H4 (cell line): ENCODE measurements at regions not wholly inside any gene's neighbourhood (a gene's known extent, or its start where the extent isn't known, plus 50 kb on each side); places are given as distances from the start of the nearest gene placed in this dataset.

ENCODE experiments used
- DNase-seq: peaks from one replicate; pipeline ENCODE4 v3.0.0-alpha.2; 2015; ENCODE audit warnings: low spot score

- DNase-seq = no peak
Measured at GRCh38 chr4:110886856-110887255, 264.0 kb upstream of the PITX2 start.

DNA sequence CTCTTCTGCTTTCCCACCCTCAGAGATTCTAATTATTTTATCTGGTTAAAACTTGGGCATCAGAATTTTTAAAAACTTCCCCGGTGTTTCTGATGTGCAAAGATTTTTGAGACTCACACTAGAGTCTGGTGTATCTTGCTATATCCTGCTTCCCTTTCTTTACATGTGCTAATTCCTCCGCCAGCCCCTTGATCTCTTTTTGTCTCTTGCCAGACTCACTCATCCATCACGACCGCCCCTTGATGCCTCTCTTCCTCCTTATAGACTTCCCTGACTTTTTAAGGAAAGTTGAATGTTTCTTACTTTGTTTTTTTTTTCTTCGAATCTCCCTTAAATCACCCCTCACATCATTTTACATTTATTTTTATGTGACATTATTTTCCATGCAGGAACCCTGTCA is 274.9 kb upstream of the PITX2 start:
- no peak for DNase-seq

DNA sequence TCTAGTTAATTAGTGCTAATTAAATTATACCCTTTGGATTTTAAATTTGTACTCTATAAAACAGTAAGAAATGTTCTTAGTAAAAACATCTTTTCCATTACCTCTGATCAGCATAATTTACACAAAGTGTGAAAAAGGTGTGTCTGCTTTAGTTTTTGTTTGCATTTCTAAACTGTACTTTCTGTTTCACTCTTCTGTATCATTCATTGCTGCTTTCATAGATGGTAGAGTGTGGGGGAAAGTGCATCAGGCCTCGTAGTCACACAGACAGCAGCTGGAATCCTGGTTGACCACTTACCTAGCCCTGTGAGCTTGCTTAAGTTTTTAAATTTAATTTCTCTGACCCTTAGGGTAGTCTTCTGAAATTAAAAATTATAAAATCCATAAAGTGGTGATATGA is 275.4 kb upstream of the PITX2 start:
- DNase-seq = no peak

GRCh38 chr4:110900213-110900769 is 277.4 kb upstream of the PITX2 start:
- no peak for DNase-seq

DNA sequence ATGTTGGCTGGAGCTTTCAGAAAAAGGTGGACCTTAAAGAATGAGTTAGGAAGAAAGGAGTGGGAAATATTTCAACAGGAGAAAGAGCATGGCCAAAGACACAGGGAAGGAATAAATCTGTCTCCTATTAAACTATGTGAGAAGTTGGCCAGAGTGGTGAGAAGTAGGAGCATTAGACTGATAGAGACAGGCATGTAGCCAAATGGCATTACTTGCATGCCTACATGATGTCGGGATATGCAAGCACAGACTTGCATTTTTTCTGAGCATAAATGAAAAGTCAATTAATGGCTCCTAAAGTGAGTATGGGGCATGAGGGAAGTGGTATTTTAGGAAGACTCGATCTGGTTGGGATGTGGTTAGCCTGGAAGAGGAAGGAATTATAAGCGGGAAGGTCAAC is 279.6 kb upstream of the PITX2 start:
- peak; percentile 27 for DNase-seq

GRCh38 chr4:110904435-110905065 is 281.7 kb upstream of the PITX2 start:
- peak; percentile 33 for DNase-seq

DNA sequence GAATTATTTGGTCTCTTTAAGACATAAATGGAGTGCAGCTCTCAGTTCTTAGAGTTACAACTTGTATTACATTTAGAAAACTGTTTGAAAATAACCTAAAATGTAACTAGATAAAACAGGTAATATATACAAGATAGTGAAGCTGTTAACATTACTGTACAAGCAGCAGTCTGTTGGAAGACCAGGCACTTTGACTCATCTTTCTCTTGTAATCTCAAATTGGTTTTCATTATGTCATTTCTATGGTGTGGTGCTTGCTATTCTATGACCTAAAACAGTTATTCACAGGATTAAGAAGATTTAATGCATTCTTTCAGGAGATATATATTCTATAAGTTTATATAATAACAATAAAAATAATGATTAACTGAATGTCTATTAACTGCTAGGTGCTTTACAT is 282.5 kb upstream of the PITX2 start:
- DNase-seq = no peak

- no peak for DNase-seq
Measured at GRCh38 chr4:110907801-110908313, 285.0 kb upstream of the PITX2 start.

GRCh38 chr4:110914791-110915190 is 291.9 kb upstream of the PITX2 start:
- DNase-seq = no peak

DNA sequence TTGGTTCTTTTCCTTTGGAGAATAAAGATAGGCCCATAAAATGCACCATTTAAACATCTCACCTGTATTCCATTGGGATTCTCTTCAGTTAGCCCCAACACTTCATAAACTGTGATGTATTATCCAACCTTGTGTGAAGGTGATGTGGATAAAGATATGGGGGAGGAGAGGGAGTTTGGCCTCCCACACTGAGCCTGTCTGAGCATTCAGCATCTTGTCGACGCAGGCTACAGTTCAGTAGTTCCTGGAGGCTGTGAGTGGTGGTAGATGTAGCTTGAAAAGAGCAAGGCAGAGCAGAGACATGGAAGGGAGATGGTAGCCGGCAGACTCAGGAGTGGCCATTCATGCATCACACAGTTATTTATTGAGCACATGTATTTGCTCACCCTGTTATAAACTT is 292.4 kb upstream of the PITX2 start:
- no peak for DNase-seq

DNA sequence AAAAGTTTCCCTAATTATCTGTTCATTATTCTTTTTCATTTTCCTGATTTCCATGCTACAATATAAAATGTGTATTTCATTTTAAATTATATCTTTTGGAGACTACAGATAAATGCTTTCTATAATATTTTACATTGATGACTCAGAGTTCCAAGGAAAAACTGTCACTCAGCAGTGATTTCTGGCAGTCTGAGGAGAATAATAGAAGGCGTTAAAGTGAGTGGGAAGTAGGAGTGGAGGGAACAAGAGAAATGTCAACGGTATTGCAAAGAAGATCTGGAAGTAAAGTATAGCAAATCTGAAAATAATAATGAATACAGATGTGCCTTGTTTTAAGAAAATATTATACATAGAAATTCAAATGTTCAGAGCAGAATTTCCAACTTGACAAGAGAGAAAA is 293.6 kb upstream of the PITX2 start:
- no peak for DNase-seq

- DNase-seq = no peak
Measured at GRCh38 chr4:110917835-110918234, 295.0 kb upstream of the PITX2 start.

- no peak for DNase-seq
Measured at GRCh38 chr4:110920990-110921389, 298.1 kb upstream of the PITX2 start.

DNA sequence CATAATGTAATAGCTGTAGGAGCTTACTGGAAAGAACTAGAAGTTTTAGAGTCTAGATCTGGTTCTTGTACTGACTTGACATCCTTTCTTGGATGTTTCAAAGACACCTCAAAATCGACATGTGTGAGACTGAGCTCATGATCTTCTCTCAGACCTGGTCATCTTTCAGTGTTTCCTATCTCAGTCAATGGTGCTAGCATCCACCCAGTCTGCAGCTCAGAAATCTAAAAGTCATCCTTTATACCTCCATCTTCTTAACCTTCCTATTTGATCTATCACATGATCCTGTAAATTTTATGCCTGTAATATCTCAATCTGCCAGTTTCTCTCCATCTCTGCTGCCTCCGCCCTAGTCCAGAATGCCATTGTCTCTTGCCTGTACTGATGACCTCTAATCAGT is 301.9 kb upstream of the PITX2 start:
- no peak for DNase-seq

DNA sequence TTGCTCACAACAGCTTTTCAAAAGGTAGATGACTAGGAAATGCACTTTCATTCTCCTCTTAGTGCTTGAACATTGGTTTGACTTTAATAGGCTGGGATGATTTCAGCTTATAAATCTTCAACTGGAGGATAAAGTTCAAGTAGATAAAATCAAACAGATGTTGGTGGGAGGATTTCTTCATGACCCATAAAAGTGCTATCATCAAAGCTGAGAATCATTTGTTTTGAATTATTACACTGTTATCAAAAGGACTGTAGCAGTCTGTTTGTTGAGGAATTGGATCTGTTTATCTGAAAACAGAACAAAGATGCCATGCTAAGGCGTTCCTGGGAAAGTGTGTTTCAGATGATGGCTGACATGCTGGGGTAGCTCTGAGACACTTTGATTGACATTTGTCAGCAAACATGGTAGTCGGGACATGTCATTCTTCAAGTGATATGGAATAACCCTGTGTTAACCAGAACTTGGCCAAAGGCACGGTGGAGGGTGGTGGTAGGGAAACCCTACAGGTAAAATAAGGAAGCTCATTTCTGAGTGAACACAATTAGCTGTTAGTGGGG is 304.0 kb upstream of the PITX2 start:
- no peak for DNase-seq

GRCh38 chr4:110933341-110933740 is 310.5 kb upstream of the PITX2 start:
- DNase-seq = no peak

- DNase-seq = no peak
Measured at GRCh38 chr4:110944501-110944900, 321.6 kb upstream of the PITX2 start.

GRCh38 chr4:110945600-110945999 is 322.7 kb upstream of the PITX2 start:
- no peak for DNase-seq

DNA sequence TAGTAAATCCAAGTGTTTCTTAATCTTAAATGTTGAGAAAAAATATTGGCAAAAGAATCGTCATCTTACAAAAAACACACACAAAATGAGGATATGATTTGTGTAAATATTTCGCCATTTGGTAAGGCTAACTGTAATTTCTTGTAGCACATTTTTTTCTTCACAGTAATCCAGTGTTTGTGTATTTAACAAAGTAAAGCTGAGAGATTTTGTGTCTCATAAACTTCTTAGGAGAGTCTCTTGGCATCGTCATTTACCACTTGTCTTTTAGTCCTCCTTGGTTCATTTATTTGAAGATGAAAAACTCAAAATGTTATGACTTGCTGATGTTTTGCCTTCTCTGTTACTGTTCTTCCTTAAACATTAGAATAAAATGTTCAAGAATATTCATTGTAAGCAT is 326.7 kb upstream of the PITX2 start:
- DNase-seq = no peak

- no peak for DNase-seq
Measured at GRCh38 chr4:110950731-110951130, 327.9 kb upstream of the PITX2 start.

DNA sequence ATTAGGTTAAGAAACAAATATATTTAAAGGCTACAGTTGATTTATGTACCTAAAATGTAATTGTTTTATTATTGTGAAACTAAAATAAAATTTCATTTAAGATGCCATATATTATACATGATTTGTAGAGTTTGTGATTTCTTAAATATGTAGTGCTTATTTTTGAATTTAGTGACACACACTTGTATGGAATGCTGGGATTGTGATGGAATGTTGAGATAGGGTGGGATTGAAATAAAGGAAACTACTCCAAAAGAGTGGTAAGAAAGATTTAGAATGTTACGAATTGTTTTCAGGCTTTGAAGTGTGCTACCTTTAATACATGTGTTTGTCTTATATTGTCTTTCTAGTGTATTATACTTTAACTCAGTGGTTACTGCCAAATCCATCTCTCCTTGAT is 330.3 kb upstream of the PITX2 start:
- DNase-seq = no peak

DNA sequence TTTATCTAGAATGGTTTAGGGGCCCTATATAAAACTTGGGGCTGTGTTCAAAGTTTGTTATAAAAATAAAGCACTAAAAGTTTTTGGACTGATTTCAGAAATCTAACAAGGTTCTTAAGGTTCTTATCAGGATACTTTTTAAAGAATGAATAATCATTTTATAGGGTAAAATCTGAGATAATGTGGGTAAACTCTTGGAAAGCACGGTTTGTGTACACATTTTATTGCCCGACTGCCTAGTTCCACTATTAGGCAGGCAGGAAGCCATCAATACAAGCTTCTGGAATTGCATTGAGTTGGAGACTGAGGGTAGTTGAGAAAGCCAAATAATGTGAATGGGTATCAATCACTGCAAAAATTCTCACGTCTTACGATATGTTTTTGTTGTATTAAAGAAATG is 331.0 kb upstream of the PITX2 start:
- no peak for DNase-seq

GRCh38 chr4:110955748-110956147 is 332.9 kb upstream of the PITX2 start:
- DNase-seq = no peak
